ENCODE measurements at regions not wholly inside any gene's neighbourhood (a gene's known extent, or its start where the extent isn't known, plus 50 kb on each side); places are given as distances from the start of the nearest gene placed in this dataset.

DNA sequence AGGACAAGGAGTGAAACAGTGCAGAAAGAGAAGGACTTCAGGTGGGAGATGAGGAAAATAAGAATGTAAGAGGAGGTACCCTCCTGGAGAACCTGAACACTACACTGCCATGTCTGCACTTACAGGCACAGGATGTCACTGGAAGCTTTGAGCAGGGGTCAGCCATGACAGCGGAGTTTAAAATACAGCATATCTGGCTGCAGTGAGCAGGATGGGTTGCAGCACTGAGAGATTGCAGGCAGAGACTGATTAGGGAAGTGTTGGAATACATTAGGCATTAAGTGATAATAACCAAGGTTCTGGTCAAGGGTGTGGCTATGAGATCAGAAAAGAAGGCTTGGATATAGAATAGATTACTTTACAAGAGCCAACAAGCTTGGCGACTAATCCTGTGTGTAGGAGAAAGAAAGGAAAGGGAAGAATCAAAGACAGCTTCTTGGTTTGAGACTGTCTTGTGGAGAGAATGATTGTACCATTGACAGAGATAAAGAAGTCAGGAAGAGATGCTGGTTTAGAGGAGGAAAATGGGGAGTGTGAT lies 171.1 kb upstream of the RBMS1 start:
- TF ChIP-seq, protein P1, sequence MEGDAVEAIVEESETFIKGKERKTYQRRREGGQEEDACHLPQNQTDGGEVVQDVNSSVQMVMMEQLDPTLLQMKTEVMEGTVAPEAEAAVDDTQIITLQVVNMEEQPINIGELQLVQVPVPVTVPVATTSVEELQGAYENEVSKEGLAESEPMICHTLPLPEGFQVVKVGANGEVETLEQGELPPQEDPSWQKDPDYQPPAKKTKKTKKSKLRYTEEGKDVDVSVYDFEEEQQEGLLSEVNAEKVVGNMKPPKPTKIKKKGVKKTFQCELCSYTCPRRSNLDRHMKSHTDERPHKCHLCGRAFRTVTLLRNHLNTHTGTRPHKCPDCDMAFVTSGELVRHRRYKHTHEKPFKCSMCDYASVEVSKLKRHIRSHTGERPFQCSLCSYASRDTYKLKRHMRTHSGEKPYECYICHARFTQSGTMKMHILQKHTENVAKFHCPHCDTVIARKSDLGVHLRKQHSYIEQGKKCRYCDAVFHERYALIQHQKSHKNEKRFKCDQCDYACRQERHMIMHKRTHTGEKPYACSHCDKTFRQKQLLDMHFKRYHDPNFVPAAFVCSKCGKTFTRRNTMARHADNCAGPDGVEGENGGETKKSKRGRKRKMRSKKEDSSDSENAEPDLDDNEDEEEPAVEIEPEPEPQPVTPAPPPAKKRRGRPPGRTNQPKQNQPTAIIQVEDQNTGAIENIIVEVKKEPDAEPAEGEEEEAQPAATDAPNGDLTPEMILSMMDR (IDR thresholded peaks at IDR 0.05) = no peak
- TF ChIP-seq POLR2A (IDR thresholded peaks at IDR 0.05) = no peak
